ENCODE measurements at regions not wholly inside any gene's neighbourhood (a gene's known extent, or its start where the extent isn't known, plus 50 kb on each side); places are given as distances from the start of the nearest gene placed in this dataset.

DNA sequence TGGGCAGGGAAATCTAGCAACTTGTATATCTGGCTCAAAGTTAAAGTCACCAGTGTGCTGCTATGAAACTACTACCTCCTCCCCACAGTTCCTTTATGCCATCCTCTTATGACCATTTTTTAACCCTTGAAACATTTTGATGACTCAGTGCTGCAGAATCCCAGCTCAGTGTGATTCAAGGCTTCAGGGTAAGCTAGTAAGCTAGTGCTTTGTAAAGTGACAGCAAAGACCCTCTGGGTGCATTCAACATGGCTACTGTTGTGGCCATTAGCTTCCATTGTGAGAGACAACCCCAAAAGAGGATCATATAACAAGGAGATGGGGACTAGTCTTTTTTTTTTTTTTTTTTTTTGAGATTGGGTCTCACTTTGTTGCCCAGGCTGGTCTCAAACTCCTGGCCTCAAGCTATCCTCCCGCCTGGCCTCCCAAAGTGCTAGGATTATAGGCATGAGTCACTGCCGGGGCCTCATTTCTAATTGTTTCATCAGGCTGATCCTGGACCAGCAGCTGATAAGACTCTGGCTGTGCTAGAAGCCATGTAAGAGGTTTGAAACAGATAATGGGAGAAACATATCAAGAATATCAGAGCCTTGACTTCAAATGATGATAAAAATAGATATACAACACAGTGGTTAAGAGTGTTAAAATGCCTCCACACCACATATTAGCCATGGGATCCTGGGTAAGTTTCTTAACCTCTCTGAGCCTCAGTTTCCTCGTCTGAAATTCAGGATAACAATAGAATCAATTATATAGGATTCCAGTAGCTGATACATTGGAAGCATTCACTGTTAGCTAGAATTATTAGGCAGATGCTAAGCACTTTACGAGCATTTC, 65.7 kb upstream of the RTN4 start:
- H3K4me3 ChIP-seq (ENCODE audit: low read depth, low read length): no peak overlapping the region
- peak; percentile 87 for DNase-seq (ENCODE audit: low read depth)
- TF ChIP-seq, protein P1, sequence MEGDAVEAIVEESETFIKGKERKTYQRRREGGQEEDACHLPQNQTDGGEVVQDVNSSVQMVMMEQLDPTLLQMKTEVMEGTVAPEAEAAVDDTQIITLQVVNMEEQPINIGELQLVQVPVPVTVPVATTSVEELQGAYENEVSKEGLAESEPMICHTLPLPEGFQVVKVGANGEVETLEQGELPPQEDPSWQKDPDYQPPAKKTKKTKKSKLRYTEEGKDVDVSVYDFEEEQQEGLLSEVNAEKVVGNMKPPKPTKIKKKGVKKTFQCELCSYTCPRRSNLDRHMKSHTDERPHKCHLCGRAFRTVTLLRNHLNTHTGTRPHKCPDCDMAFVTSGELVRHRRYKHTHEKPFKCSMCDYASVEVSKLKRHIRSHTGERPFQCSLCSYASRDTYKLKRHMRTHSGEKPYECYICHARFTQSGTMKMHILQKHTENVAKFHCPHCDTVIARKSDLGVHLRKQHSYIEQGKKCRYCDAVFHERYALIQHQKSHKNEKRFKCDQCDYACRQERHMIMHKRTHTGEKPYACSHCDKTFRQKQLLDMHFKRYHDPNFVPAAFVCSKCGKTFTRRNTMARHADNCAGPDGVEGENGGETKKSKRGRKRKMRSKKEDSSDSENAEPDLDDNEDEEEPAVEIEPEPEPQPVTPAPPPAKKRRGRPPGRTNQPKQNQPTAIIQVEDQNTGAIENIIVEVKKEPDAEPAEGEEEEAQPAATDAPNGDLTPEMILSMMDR (IDR thresholded peaks at IDR 0.05; ENCODE audit: insufficient read depth, low read depth, low read length): no peak

DNA sequence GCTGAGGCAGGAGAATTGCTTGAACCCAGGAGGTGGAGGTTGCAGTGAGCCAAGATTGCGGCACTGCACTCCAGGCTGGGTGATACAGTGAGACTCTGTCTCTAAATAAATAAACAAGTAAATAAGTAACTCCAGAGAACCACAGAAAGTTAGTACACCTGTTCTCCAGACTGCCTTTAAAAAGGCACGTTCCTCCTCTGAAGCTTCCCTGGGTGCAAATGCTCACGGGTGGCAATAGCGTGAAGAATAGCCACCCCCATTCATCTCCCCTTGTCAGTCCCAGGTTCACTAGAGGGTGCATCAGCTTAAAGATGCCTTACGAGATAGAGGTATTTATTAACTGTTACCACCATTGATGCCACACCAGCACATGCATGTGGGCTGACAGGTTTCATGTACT, 64.3 kb upstream of the RTN4 start:
- TF ChIP-seq, protein P1 (IDR thresholded peaks at IDR 0.05; ENCODE audit: insufficient read depth, low read depth, low read length): no peak
- H3K4me3 ChIP-seq (ENCODE audit: low read depth, low read length): no peak overlapping the region
- no peak for DNase-seq (ENCODE audit: low read depth)

DNA sequence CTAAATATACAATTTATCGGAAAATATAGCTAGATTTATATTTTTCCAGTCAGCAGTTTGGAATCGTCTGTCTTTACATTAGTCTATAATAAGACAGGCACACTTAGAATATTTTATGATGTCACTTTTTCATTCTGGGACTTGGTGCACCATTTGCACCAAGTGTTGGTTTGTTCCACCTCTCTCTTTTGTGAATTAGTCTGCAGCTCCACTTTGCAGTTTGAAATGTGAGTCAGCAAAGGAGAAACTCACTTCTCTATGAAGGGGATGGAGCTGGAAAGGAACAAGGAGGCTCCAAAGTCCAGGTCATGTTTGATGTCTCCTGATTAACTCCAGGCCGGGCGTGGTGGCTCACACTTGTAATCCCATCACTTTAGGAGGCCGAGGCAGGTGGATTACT, 63.8 kb upstream of the RTN4 start:
- DNase-seq (ENCODE audit: low read depth): no peak
- TF ChIP-seq, protein P1 (IDR thresholded peaks at IDR 0.05; ENCODE audit: insufficient read depth, low read depth, low read length): no peak
- H3K4me3 ChIP-seq (ENCODE audit: low read depth, low read length): no peak overlapping the region

DNA sequence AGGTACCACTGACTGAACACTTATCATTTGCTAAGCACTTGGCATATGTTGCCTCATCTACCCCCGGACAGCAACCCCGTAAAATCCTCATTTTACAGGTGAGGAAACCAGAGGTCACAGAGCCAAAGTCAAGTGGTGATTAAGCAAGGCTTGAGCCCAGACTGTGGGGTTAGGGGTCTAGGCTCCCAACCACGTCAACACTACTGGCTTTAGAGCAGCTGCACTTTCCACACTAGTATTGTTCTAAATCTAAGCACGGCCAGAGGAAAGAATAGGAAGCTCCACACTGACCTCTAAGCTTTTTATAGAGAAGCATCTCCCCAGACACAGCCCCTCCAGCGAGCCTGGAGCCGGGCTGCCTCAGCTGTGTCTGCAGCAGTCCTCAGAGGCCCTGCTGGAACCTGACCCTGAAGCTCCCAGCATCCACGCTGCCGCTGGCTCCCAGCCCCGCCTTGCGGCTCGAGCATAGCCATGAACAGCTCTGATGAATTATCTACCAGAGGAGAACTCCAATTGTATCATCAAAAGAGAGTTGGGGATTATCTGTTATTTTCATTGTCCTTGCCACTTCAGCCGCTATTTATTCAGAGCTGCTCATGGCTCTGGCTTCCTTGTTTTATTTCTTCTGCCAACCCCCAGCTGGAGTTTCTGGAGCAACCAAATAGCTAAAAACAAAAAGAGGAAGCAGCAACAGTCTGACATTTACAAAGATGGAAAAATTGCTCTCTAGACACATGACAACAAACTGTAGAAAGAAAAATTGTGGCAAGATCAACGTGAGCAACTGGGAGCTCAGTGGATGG, 62.2 kb upstream of the RTN4 start:
- TF ChIP-seq, protein P1 (IDR thresholded peaks at IDR 0.05; ENCODE audit: insufficient read depth, low read depth, low read length): peak; percentile 17
- H3K4me3 ChIP-seq (ENCODE audit: low read depth, low read length): no peak overlapping the region
- DNase-seq (ENCODE audit: low read depth): peak; percentile 76

DNA sequence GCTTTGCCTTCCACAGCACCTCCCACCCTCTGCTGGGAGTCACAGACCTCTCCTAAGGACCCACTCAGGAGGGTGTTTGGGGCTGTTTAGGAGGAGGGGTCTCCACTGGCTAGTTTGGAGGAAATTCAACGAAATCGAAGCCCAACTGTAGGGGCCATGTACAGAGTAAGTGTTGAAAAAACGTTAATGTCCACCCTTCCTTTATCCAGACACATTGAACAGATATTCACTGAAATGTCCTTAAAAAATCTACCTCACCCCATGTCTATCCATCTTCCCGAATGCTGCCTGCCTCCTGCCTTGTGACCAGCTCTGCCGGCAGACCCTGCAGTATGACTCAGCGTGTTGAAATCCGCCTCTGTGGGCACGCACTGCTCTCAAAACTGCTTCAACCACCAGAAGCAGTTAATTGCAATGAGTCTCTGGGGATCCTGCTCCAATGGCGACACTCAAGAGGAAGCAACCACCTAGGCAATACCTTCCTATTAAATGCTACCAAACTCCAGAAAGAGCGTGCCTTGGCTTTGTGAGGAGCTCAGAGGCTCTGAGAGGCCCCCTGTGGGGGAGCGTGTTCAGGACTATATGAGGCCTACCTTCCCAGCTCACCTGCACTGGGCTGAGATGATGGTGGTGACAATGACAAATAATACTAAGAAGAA, 61.4 kb upstream of the RTN4 start:
- peak; percentile 97 for DNase-seq (ENCODE audit: low read depth)
- H3K4me3 ChIP-seq (ENCODE audit: low read depth, low read length): no peak overlapping the region
- TF ChIP-seq, protein P1 (IDR thresholded peaks at IDR 0.05; ENCODE audit: insufficient read depth, low read depth, low read length): no peak

DNA sequence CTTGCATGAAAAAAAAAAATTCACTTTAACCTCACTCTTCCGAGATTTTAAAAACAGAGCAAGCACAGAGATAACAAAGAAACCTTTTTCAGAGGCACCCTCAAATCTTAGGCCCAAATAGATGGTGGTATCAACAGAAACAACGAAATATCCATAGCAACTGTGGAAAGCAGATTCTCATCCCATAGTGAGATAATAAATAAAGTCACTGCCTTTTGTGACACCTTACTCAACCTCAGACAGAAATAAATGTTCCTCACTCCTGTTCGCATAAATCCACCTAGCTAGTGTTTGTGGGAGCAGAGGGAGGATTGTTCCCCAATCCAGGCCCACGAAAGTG, 60.9 kb upstream of the RTN4 start:
- no peak for DNase-seq (ENCODE audit: low read depth)
- TF ChIP-seq, protein P1 (IDR thresholded peaks at IDR 0.05; ENCODE audit: insufficient read depth, low read depth, low read length): no peak
- H3K4me3 ChIP-seq (ENCODE audit: low read depth, low read length): no peak overlapping the region

Data from fibroblast of villous mesenchyme (primary cell).